ENCODE measurements at regions not wholly inside any gene's neighbourhood (a gene's known extent, or its start where the extent isn't known, plus 50 kb on each side); places are given as distances from the start of the nearest gene placed in this dataset.

DNA sequence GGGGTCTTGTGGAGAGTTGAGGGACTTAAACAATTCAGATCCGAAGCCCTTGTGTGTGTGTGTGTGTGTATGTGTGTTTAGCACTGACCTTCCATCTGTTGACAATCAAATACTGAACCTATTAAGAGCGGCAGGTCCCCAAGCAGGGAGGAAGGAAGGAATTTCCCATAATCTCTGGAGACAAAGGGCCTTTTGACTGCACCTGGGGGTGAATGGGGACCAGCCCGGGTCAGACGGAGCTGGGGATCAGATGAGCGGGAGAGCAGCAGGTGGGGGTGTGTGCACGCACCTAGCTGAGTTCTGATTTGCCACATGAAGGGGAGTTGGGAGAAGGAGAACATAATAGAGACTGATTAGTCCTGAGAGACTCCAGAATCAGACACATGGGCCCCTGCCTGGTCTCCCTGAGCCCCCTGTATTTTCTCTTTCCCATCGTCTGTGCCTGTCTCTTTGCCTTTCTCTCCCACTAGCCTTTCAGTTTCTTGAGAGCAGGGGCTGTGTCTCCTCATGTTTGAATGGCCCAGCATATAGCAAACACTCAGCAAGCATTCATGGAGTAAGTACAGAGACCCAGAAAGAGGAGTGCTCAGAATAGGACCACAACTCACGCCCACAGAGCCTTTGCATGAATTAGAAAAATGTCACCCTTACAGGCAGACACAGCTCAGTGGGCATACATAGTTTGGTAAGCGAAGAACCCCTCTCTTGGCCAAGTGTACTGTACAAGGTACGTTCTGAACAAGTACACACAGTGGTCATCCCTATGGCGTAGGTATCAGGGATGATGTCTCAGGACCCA, 288.3 kb upstream of the HABP2 start:
- Histone ChIP-seq H3K36me3 (no peaks in the 10 kb centered on the region), H3K9me3 (no peaks in the 10 kb centered on the region), H3K4me3 (replicated peaks in 1 of 3) (no peak overlapping the region), H3K27ac (no peak overlapping the region), H3K27me3 (no peaks in the 10 kb centered on the region), H3K4me1 (no peaks in the 10 kb centered on the region)
- TF ChIP-seq, protein P1, sequence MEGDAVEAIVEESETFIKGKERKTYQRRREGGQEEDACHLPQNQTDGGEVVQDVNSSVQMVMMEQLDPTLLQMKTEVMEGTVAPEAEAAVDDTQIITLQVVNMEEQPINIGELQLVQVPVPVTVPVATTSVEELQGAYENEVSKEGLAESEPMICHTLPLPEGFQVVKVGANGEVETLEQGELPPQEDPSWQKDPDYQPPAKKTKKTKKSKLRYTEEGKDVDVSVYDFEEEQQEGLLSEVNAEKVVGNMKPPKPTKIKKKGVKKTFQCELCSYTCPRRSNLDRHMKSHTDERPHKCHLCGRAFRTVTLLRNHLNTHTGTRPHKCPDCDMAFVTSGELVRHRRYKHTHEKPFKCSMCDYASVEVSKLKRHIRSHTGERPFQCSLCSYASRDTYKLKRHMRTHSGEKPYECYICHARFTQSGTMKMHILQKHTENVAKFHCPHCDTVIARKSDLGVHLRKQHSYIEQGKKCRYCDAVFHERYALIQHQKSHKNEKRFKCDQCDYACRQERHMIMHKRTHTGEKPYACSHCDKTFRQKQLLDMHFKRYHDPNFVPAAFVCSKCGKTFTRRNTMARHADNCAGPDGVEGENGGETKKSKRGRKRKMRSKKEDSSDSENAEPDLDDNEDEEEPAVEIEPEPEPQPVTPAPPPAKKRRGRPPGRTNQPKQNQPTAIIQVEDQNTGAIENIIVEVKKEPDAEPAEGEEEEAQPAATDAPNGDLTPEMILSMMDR (IDR thresholded peaks at IDR 0.05): no peak
- TF ChIP-seq POLR2A (IDR thresholded peaks at IDR 0.05): no peak
- intact Hi-C loops (cut with DNase I): no loop called here
- no peak for DNase-seq
- WGBS, 2 donors: 78 to 82% methylated on average over 11 of the region's 11 CpGs

DNA sequence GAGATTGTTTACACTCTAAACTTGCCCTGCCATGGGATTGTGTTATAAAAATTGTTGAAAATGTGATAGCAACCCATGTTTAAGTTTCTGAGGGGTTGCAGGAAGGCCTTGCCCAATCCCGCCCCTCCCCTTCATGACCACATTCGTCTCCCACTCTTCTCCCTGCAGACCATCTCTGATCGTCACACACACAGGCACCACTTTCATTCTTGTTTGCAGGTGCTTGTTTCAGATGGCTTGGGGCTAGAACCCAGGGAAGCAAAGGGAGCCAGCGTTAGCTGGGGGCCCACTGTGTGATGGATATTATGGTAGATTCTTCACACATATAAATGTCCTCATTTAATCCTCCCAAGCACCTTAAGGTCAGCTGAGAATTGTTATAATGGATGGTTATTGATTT, 286.7 kb upstream of the HABP2 start:
- intact Hi-C loops (cut with DNase I): no loop called here
- H3K27ac ChIP-seq: no peak overlapping the region
- H3K4me3 ChIP-seq (replicated peaks in 1 of 3): no peak overlapping the region
- H3K9me3 ChIP-seq: no peaks in the 10 kb centered on the region
- no peak for TF ChIP-seq POLR2A (IDR thresholded peaks at IDR 0.05)
- TF ChIP-seq, protein P1 (IDR thresholded peaks at IDR 0.05): no peak
- no peaks in the 10 kb centered on the region for H3K36me3 ChIP-seq
- H3K27me3 ChIP-seq: no peaks in the 10 kb centered on the region
- no peaks in the 10 kb centered on the region for H3K4me1 ChIP-seq
- WGBS, 2 donors: 81 to 93% methylated on average over 4 of the region's 4 CpGs
- DNase-seq: no peak

DNA sequence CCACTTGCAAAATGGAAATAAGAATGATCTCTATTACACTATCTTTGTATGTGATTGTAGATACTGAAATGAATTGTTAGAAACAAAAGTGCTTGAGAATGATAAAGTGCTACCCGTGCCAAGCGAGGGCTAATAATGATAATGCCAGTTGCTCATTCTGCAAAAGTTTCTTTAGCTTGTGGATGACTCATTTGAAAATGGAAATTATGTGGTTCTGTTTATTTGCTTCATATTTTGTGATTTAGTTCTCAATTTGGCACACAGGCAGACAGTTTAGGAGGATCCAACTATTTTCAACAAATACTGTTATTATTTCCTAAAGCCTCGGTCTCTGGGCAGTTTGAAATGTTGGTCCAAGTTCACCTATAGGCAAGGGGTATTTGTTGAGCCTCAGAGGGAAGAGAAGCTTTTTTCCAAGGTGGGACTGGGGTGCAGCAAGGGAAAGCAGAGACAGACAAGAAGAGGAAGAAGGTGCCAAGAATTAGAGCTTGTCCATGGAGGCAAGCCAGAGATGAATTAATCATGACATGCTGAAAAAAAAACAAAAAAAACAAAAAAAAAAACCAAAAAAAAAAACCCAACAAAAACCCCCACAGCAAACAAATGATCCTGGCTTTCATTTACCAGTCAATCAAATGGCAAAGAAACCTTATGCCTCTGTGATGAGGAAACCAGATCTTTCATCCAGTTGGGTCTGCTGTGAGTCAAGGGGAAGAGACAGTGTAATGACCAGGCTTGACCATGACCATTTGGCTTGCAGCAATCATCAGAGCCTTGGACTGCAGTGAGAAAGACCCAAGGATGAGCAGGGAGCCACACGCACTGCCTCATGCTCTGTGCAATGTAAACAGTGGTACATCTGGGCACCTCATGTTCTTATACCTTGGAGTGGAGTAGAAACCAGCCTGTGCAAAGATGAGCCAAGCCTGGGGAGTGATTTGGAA, 285.0 kb upstream of the HABP2 start:
- WGBS, 2 donors: 73 to 81% methylated on average over 4 of the region's 4 CpGs
- no peaks in the 10 kb centered on the region for H3K36me3 ChIP-seq
- no peak overlapping the region for H3K27ac ChIP-seq
- H3K9me3 ChIP-seq: no peaks in the 10 kb centered on the region
- DNase-seq: no peak
- intact Hi-C loops (cut with DNase I): no loop called here
- no peaks in the 10 kb centered on the region for H3K27me3 ChIP-seq
- no peaks in the 10 kb centered on the region for H3K4me1 ChIP-seq
- TF ChIP-seq, protein P1 (IDR thresholded peaks at IDR 0.05): no peak
- no peak for TF ChIP-seq POLR2A (IDR thresholded peaks at IDR 0.05)
- H3K4me3 ChIP-seq (replicated peaks in 1 of 3): no peak overlapping the region

DNA sequence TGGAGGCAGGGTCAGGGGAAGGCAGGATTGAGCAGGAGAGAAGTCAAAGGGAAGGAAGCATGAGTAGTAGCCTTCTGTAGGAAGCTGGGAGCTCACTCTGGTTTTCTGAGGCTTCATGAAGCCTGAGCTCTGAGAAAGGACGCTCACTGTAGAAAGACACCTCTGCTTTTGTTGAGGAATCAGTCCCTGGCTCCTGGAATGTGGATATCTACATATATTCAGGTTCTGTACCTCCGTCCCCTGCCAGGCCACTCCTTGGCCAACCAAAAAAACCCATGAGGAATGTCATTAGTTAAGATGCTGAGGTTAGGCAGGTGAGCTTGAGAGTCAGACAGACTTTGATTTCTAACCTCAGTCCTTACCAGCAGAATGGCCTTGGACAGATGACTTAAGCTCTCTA, 283.5 kb upstream of the HABP2 start:
- 83 to 88% methylated on average over 2 of the region's 2 CpGs for WGBS, 2 donors
- H3K27me3 ChIP-seq: no peaks in the 10 kb centered on the region
- TF ChIP-seq, protein P1 (IDR thresholded peaks at IDR 0.05): no peak
- TF ChIP-seq POLR2A (IDR thresholded peaks at IDR 0.05): no peak
- intact Hi-C loops (cut with DNase I): no loop called here
- no peak overlapping the region for H3K4me3 ChIP-seq (replicated peaks in 1 of 3)
- no peaks in the 10 kb centered on the region for H3K4me1 ChIP-seq
- H3K36me3 ChIP-seq: no peaks in the 10 kb centered on the region
- no peak for DNase-seq
- no peak overlapping the region for H3K27ac ChIP-seq
- no peaks in the 10 kb centered on the region for H3K9me3 ChIP-seq

DNA sequence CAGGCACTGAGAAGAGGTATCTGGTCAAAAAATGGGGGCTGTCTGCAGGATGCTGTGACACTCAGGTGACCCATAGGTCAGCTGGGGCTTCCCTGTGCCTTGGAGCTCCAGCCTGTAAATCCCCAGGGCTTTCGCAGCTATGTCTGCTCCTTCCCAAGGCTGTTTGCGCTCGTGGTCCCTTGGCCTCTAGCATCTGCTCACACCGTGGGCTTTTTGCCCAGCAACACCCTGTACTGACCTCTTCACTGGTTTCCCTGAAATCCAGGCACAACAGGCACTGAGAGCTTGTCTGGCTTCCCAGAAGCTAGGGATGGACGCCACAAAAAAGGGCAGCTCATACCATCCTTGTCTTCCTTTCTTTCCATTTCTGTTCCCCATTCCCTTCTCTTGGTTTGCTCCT, 280.3 kb upstream of the HABP2 start:
- Histone ChIP-seq H3K4me1 (no peaks in the 10 kb centered on the region), H3K27ac (peak overlapping the region in 1 of 3 donors; percentile 75), H3K4me3 (replicated peaks in 1 of 3) (no peak overlapping the region), H3K36me3 (no peaks in the 10 kb centered on the region), H3K27me3 (no peaks in the 10 kb centered on the region), H3K9me3 (no peaks in the 10 kb centered on the region)
- 74 to 80% methylated on average over 5 of the region's 5 CpGs for WGBS, 2 donors
- intact Hi-C loops (cut with DNase I): no loop called here
- no peak for DNase-seq
- TF ChIP-seq, protein P1 (IDR thresholded peaks at IDR 0.05): no peak
- no peak for TF ChIP-seq POLR2A (IDR thresholded peaks at IDR 0.05)
